ENCODE measurements at regions not wholly inside any gene's neighbourhood (a gene's known extent, or its start where the extent isn't known, plus 50 kb on each side); places are given as distances from the start of the nearest gene placed in this dataset.

- Mint-ChIP-seq H3K4me3 (no peak overlapping the region; a peak in 1 of 5 replicates), H3K27me3 (ENCODE audit: low read depth) (no peaks in the 10 kb centered on the region), H3K36me3 (ENCODE audit: insufficient read depth in 1 of 3, low read depth in 3 of 3) (no peaks in the 10 kb centered on the region), H3K9me3 (no peaks in the 10 kb centered on the region), H3K4me1 (no peaks in the 10 kb centered on the region), H3K27ac (no peak overlapping the region)
- Histone ChIP-seq H2BK20ac (ENCODE audit: low read depth, low read length, poor library complexity, severe bottlenecking) (no peak overlapping the region), H3K4me2 (ENCODE audit: insufficient read depth, insufficient read length, low read length) (no peak overlapping the region), H3K9ac (ENCODE audit: extremely low read depth, insufficient read length, low read length) (no peak overlapping the region), H2AFZ (ENCODE audit: low read length) (no peak overlapping the region), H3K79me1 (ENCODE audit: insufficient read depth, low read depth, low read length, poor library complexity, severe bottlenecking) (no peaks in the 10 kb centered on the region), H3K4ac (ENCODE audit: low read depth, low read length) (no peak overlapping the region), H4K5ac (ENCODE audit: insufficient read length, low read depth, low read length) (no peak overlapping the region), H4K20me1 (ENCODE audit: control insufficient read depth, insufficient read depth, insufficient read length) (no peaks in the 10 kb centered on the region), H3K9me3 (ENCODE audit: control insufficient read depth, low read depth, low read length) (no peaks in the 10 kb centered on the region), H2BK12ac (ENCODE audit: insufficient read length, low read depth, low read length) (no peak overlapping the region), H3K23ac (ENCODE audit: insufficient read length, low read depth, low read length) (no peak overlapping the region), H3T11ph (ENCODE audit: low read length) (no peak overlapping the region), H3K18ac (ENCODE audit: insufficient read length, low read depth, low read length) (no peak overlapping the region), H4K8ac (replicated peaks; ENCODE audit: insufficient read length, low read depth, low read length) (no peak overlapping the region), H2BK15ac (ENCODE audit: low read depth, low read length) (no peak overlapping the region), H3K56ac (ENCODE audit: insufficient read length, low read depth, low read length) (no peak overlapping the region), H3K27me3 (ENCODE audit: insufficient read depth, low read length) (no peaks in the 10 kb centered on the region), H2BK5ac (ENCODE audit: insufficient read length, low read length) (no peak overlapping the region), H3K14ac (ENCODE audit: insufficient read depth, low read length) (no peak overlapping the region), H3K79me2 (ENCODE audit: insufficient read depth, low read length) (no peaks in the 10 kb centered on the region), H3K23me2 (ENCODE audit: insufficient read length, low read depth, low read length, poor library complexity, severe bottlenecking) (no peaks in the 10 kb centered on the region), H3K4me1 (ENCODE audit: insufficient read depth, low read length) (no peaks in the 10 kb centered on the region), H2BK120ac (ENCODE audit: low read depth, low read length, poor library complexity, severe bottlenecking) (no peak overlapping the region), H3K27ac (ENCODE audit: insufficient read length, low read depth, low read length) (no peak overlapping the region), H2AK5ac (ENCODE audit: insufficient read length, low read length) (no peak overlapping the region), H4K91ac (ENCODE audit: insufficient read length, low read depth, low read length) (no peak overlapping the region)
- WGBS (ENCODE audit: extremely low coverage, insufficient read length, low lambda C conversion rate) = no CpG with 5 or more reads among the region's 2 CpGs
- no peak for DNase-seq
- no peak for TF ChIP-seq CTCF (conservative IDR thresholded peaks at IDR 0.05)
Observed at GRCh38 chr9:118652912-118653311, 716.3 kb downstream of the BRINP1 start.

Data from H9 (cell line).